Epidermal melanocyte (primary cell): ENCODE measurements at regions not wholly inside any gene's neighbourhood (a gene's known extent, or its start where the extent isn't known, plus 50 kb on each side); places are given as distances from the start of the nearest gene placed in this dataset.
"Not testable (repeated sequence)": the region's sequence is repeated elsewhere in the genome, so short reads cannot be mapped to it uniquely, and the experiment has no call there.

Source experiments
- DNase-seq: peaks from one replicate; pipeline ENCODE4 v3.0.0; 2011; ENCODE audit warnings: low spot score; ENCODE audit not compliant: insufficient read length

GRCh38 chr7:65146118-65146914 is 139.8 kb upstream of the ERV3-1 start:
- DNase-seq = not testable (repeated sequence)

GRCh38 chr7:65145710-65146109 is 139.2 kb upstream of the ERV3-1 start:
- DNase-seq = not testable (repeated sequence)

- not testable (repeated sequence) for DNase-seq
Observed at GRCh38 chr7:65145008-65145407, 138.5 kb upstream of the ERV3-1 start.

- not testable (repeated sequence) for DNase-seq
Observed at GRCh38 chr7:65144557-65144956, 138.1 kb upstream of the ERV3-1 start.

GRCh38 chr7:65144119-65144518 is 137.6 kb upstream of the ERV3-1 start:
- not testable (repeated sequence) for DNase-seq

- not testable (repeated sequence) for DNase-seq
Observed at GRCh38 chr7:65141894-65142293, 135.4 kb upstream of the ERV3-1 start.

- not testable (repeated sequence) for DNase-seq
Observed at GRCh38 chr7:65141405-65141778, 134.9 kb upstream of the ERV3-1 start.

- DNase-seq = not testable (repeated sequence)
Observed at GRCh38 chr7:65140543-65141404, 134.3 kb upstream of the ERV3-1 start.

GRCh38 chr7:65136850-65137249 is 130.4 kb upstream of the ERV3-1 start:
- not testable (repeated sequence) for DNase-seq

- not testable (repeated sequence) for DNase-seq
Observed at GRCh38 chr7:65133087-65133486, 126.6 kb upstream of the ERV3-1 start.

- DNase-seq = not testable (repeated sequence)
Observed at GRCh38 chr7:65132256-65132655, 125.8 kb upstream of the ERV3-1 start.

GRCh38 chr7:65127364-65127763 is 120.9 kb upstream of the ERV3-1 start:
- not testable (repeated sequence) for DNase-seq

GRCh38 chr7:65124600-65124999 is 118.1 kb upstream of the ERV3-1 start:
- not testable (repeated sequence) for DNase-seq

GRCh38 chr7:65105650-65106203 is 99.2 kb upstream of the ERV3-1 start:
- DNase-seq = not testable (repeated sequence)

- DNase-seq = not testable (repeated sequence)
Observed at GRCh38 chr7:65100499-65100898, 94.0 kb upstream of the ERV3-1 start.

- not testable (repeated sequence) for DNase-seq
Observed at GRCh38 chr7:65081669-65082055, 75.2 kb upstream of the ERV3-1 start.

- DNase-seq = peak; percentile 64
Observed at GRCh38 chr7:65080799-65081668, 74.5 kb upstream of the ERV3-1 start.

GRCh38 chr7:65074959-65075358 is 68.5 kb upstream of the ERV3-1 start:
- DNase-seq = not testable (repeated sequence)

GRCh38 chr7:65073160-65073559 is 66.7 kb upstream of the ERV3-1 start:
- not testable (repeated sequence) for DNase-seq

- not testable (repeated sequence) for DNase-seq
Observed at GRCh38 chr7:65071854-65072431, 65.5 kb upstream of the ERV3-1 start.
